Smooth muscle cell (in vitro differentiated cells): ENCODE measurements at regions not wholly inside any gene's neighbourhood (a gene's known extent, or its start where the extent isn't known, plus 50 kb on each side); places are given as distances from the start of the nearest gene placed in this dataset.

Experiments used
- DNase-seq: peaks from one replicate; lab custom pipeline; 2025; ENCODE audit not compliant: unreplicated experiment; lab: John Stamatoyannopoulos, UW
- H2AFZ ChIP-seq: fragments of 200-600 bp; sonication (generic); 2 replicates; pipeline ENCODE4 v1.6.0; 2016; ENCODE audit warnings: antibody characterized with exemption, low read depth, mild to moderate bottlenecking
- H3F3A ChIP-seq: fragments of 200-600 bp; sonication (generic); 2 replicates; pipeline ENCODE4 v1.6.0; 2017; ENCODE audit warnings: antibody characterized with exemption, low read depth
- H3K27ac ChIP-seq: fragments of 200-600 bp; sonication (generic); 2 replicates; pipeline ENCODE4 v1.5.1; 2016; ENCODE audit warnings: low read depth, mild to moderate bottlenecking
- H3K27me3 ChIP-seq: fragments of 200-600 bp; sonication (generic); 2 replicates; pipeline ENCODE4 v1.6.1; 2016; ENCODE audit warnings: low read depth, mild to moderate bottlenecking
- H3K36me3 ChIP-seq: fragments of 200-600 bp; sonication (generic); 2 replicates; pipeline ENCODE4 v1.5.1; 2016; ENCODE audit warnings: low read depth
- H3K4me1 ChIP-seq: fragments of 200-600 bp; sonication (generic); 2 replicates; pipeline ENCODE4 v1.5.1; 2016; ENCODE audit warnings: low read depth
- H3K4me2 ChIP-seq: fragments of 200-600 bp; sonication (generic); 2 replicates; pipeline ENCODE4 v1.6.0; 2016; ENCODE audit warnings: mild to moderate bottlenecking
- H3K4me3 ChIP-seq: fragments of 200-600 bp; sonication (generic); 2 replicates; pipeline ENCODE4 v1.5.1; 2016; ENCODE audit warnings: mild to moderate bottlenecking
- H3K79me2 ChIP-seq: fragments of 200-600 bp; sonication (generic); 2 replicates; pipeline ENCODE4 v1.6.0; 2016; ENCODE audit warnings: low read depth, mild to moderate bottlenecking
- H3K9ac ChIP-seq: fragments of 200-600 bp; sonication (generic); 2 replicates; pipeline ENCODE4 v1.6.0; 2016; ENCODE audit warnings: low read depth
- H3K9me3 ChIP-seq: fragments of 200-600 bp; sonication (generic); replicated peaks from 2 replicates; pipeline ENCODE4 v1.5.1; 2016; ENCODE audit warnings: low read depth
- H4K20me1 ChIP-seq: fragments of 200-600 bp; sonication (generic); 2 replicates; pipeline ENCODE4 v1.6.0; 2016; ENCODE audit warnings: low read depth
- CTCF ChIP-seq: fragments of 200-600 bp; sonication (generic); IDR thresholded peaks from 2 replicates; pipeline ENCODE4 v1.5.1; 2017; ENCODE audit warnings: borderline replicate concordance, mild to moderate bottlenecking, antibody characterized with exemption; ENCODE audit not compliant: insufficient read depth, poor library complexity, severe bottlenecking
- WGBS: methylation state at CpG from one replicate; pipeline ENCODE4 v1.1.7; 2016; ENCODE audit warnings: low lambda C conversion rate; 5-methylcytosine and 5-hydroxymethylcytosine counted together

GRCh38 chr6:63395381-63395780 is 75.6 kb upstream of the LGSN start:
- H3K27ac ChIP-seq, result no peak overlapping the region
- no peaks in the 10 kb centered on the region for H3F3A ChIP-seq
- H3K4me1 ChIP-seq, result no peaks in the 10 kb centered on the region
- H2AFZ ChIP-seq, result no peak overlapping the region
- WGBS, result 42% methylated on average over 3 of the region's 3 CpGs
- H4K20me1 ChIP-seq, result no peaks in the 10 kb centered on the region
- TF ChIP-seq CTCF, result no peak
- no peaks in the 10 kb centered on the region for H3K79me2 ChIP-seq
- H3K4me2 ChIP-seq, result no peak overlapping the region
- H3K4me3 ChIP-seq, result no peak overlapping the region
- no peaks in the 10 kb centered on the region for H3K27me3 ChIP-seq
- DNase-seq, result no peak
- no peaks in the 10 kb centered on the region for H3K9me3 ChIP-seq
- H3K36me3 ChIP-seq, result no peaks in the 10 kb centered on the region
- H3K9ac ChIP-seq, result no peak overlapping the region

GRCh38 chr6:63403725-63404124 is 83.9 kb upstream of the LGSN start:
- WGBS, result 67% methylated on average over 4 of the region's 4 CpGs
- Histone ChIP-seq H3K4me3 (no peak overlapping the region), H3K27ac (no peak overlapping the region), H3K27me3 (no peaks in the 10 kb centered on the region), H3K79me2 (no peaks in the 10 kb centered on the region), H3K36me3 (no peaks in the 10 kb centered on the region), H3K4me1 (no peaks in the 10 kb centered on the region), H3K4me2 (no peak overlapping the region), H3K9me3 (no peaks in the 10 kb centered on the region), H2AFZ (no peak overlapping the region), H4K20me1 (no peaks in the 10 kb centered on the region), H3K9ac (no peak overlapping the region), H3F3A (no peaks in the 10 kb centered on the region)
- TF ChIP-seq CTCF, result no peak
- no peak for DNase-seq

- Histone ChIP-seq H3F3A (no peaks in the 10 kb centered on the region), H3K9me3 (no peaks in the 10 kb centered on the region), H2AFZ (no peak overlapping the region), H3K27me3 (no peaks in the 10 kb centered on the region), H4K20me1 (no peaks in the 10 kb centered on the region), H3K4me2 (no peak overlapping the region), H3K79me2 (no peaks in the 10 kb centered on the region), H3K36me3 (no peaks in the 10 kb centered on the region), H3K9ac (no peak overlapping the region), H3K4me3 (no peak overlapping the region), H3K27ac (no peak overlapping the region), H3K4me1 (no peaks in the 10 kb centered on the region)
- no peak for DNase-seq
- 84% methylated on average over 6 of the region's 6 CpGs for WGBS
- no peak for TF ChIP-seq CTCF
Measured at GRCh38 chr6:63410435-63411426, 90.9 kb upstream of the LGSN start.
